ENCODE measurements at regions not wholly inside any gene's neighbourhood (a gene's known extent, or its start where the extent isn't known, plus 50 kb on each side); places are given as distances from the start of the nearest gene placed in this dataset.
"Not testable (repeated sequence)": the region's sequence is repeated elsewhere in the genome, so short reads cannot be mapped to it uniquely, and the experiment has no call there.

DNA sequence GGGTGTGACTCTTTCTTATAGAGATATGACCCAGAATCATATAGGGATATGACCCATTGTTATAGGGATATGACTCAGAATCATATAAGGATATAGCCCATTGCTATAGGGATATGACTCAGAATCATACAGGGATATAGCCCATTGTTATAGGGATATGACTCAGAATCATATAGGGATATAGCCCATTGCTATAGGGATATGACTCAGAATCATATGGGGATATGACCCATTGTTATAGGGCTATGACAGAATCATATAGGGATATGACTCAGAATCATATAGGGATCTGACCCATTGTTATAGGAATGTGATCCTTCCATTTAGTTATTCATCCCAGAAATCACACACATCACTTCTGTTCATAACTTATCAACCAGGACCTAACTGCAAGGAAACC is 312.2 kb upstream of the ADARB2 start:
- no peak for DNase-seq

DNA sequence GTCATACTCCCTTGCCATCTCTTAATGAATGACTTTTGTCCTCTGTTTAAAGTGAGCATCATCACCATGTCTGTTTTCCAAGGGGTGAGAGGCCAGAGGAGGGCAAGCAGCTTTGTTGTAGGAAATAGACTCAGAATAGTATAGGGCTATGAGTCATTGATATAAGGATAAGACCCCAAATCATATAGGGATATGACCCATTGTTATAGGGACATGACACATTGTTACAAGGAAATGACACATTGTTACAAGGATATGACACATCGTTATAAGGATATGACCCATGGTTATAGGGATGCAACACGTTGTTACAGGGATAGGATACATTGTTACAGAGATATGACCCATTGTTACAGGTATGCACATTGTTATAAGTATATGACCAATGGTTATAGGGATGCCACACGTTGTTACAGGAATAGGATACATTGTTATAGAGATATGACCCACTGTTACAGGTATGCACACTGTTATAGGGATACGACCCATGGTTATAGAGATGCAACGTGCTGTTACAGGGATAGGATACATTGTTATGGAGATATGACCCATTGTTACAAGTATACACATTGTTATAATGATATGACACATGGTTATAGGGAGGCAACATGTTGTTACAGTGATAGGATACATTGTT is 311.1 kb upstream of the ADARB2 start:
- no peak for DNase-seq

DNA sequence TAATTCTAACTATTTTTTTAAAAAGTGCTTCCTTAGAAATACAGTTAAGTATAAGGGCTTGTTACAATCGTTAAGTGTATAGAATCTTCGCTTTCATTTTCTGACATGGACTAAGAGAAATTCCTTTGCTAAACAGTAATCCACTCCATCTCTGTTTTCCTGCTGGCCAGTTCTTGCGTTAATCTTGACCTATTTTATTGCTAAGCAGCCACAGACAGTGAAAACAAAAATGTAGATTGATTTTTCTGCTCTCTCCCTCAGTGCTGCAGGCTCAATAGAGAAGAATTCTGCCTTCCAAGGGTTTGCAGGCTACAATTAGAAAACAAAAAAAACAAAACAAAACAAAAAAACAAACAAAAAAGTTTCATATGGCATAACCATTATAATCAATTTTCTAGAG is 310.4 kb upstream of the ADARB2 start:
- DNase-seq: no peak

DNA sequence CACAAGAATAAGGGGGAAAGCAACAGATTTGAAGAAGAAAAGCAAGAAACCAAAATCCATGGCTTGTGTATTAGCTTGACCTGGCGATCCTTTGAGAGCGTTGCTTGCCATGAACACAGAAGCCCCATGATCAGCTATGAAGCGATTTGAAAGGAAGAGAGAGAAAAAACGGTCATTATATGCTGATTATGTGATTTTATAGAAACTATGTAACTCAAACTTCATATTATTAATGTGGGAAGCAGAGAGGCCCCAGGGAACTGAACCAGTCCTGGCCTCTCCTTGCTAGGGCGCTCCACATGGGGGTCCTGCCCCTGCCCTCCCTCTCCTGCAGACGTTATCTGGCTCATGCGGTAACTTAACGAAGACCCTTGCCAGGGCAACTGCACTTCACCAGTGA is 306.1 kb upstream of the ADARB2 start:
- DNase-seq: no peak

DNA sequence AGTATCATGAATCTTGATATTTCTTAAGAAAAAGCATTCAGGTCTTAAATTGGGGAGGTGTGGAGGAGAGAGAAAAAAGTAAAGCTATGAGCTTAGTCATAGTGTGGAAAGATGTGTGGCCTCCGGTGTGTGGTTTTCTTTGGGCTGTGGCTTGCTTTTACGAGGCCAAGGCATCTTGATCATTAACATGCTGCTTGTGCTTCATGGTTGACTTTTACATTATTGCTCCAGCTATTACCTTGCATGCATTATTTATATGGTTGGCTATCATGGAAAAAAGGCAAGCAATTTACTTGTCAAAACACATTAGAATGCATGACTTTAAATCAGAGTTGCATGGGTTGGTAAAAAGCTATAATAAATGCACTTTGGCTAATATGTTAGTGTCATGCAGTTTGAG is 300.7 kb upstream of the ADARB2 start:
- no peak for DNase-seq

- no peak for DNase-seq
These were observed 299.9 kb upstream of the ADARB2 start for GRCh38 chr10:2037246-2037645.

- no peak for DNase-seq
These were observed 298.9 kb upstream of the ADARB2 start for GRCh38 chr10:2036209-2036608.

GRCh38 chr10:2030046-2030445 is 292.7 kb upstream of the ADARB2 start:
- DNase-seq: no peak

- DNase-seq: no peak
These were observed 289.6 kb upstream of the ADARB2 start for GRCh38 chr10:2026936-2027335.

DNA sequence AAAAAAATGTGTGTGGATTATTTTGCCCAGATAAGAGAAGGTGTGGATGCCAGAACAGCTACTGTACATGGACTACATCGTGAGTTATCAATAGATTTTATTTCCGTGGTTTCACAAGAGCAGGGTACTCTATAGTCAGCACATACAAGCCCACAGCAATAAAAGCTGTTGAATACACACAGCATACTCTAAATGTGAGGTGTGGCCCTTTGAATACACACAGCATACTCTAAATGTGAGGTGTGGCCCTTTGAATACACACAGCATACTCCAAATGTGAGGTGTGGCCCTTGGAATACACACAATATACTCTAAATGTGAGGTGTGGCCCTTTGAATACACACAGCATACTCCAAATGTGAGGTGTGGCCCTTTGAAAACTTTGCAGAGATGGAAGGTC is 287.4 kb upstream of the ADARB2 start:
- DNase-seq: not testable (repeated sequence)

- no peak for DNase-seq
These were observed 286.4 kb upstream of the ADARB2 start for GRCh38 chr10:2023687-2024086.

DNA sequence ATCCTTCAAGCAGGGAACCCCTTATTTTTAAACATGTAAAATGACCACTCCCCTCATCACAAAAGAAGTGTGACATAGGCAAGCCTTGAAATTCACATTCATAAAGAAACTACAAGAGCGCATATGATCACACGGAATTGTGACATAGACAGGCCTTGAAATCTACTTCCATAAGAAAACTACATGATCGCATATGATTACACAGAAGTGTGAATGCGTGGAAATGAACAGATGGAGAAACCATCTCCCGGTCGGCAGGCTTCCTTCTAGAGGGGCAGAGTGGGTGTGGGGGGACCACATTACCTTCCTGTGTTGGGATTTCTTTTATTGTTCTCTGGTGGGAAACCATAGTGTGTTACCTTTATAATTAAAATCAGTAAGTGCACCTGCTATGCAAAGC is 285.1 kb upstream of the ADARB2 start:
- DNase-seq: no peak

- no peak for DNase-seq
These were observed 283.5 kb upstream of the ADARB2 start for GRCh38 chr10:2020836-2021235.

- no peak for DNase-seq
These were observed 282.5 kb upstream of the ADARB2 start for GRCh38 chr10:2019803-2020202.

GRCh38 chr10:2019281-2019680 is 282.0 kb upstream of the ADARB2 start:
- DNase-seq: no peak

- no peak for DNase-seq
These were observed 277.2 kb upstream of the ADARB2 start for GRCh38 chr10:2014541-2014940.

DNA sequence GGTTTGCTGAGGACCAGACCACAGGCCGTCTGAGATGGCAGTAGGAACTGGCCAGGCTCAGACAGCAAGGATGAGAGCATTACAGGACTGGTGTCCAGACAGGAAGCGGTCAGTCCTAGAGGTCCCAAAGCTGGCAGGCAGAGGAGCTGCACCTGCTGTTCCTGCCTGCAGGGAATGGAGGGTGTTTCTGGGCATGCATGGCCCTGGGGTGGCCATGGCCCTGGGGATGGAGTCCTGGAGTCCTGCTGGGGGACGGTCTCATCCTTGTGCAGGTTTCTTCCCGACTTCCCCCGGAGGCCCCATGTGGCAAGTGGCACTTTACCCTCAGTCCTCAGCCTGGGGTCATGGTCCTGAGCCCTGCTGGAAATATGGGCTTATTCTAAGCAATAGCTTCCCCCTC is 274.9 kb upstream of the ADARB2 start:
- DNase-seq: no peak

- DNase-seq: no peak
These were observed 273.9 kb upstream of the ADARB2 start for GRCh38 chr10:2011106-2011716.

DNA sequence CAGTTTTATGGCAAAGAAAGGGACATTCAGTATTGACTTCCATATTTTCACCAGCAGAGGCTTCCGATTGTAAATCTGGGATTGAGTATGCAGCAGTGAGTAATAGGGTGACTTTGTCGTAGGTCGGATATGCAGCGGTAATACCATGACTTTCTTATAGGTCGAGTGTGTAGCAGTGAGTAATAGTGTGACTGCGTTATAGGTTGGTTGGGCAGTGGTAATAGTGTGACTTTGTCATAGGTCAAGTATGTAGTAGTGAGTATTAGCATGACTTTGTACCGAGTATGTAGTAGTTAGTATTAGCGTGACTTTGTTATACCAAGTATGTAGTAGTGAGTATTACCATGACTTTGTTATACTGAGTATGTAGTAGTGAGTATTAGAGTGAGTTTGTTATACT is 268.2 kb upstream of the ADARB2 start:
- no peak for DNase-seq

- no peak for DNase-seq
These were observed 255.6 kb upstream of the ADARB2 start for GRCh38 chr10:1992930-1993329.

DNA sequence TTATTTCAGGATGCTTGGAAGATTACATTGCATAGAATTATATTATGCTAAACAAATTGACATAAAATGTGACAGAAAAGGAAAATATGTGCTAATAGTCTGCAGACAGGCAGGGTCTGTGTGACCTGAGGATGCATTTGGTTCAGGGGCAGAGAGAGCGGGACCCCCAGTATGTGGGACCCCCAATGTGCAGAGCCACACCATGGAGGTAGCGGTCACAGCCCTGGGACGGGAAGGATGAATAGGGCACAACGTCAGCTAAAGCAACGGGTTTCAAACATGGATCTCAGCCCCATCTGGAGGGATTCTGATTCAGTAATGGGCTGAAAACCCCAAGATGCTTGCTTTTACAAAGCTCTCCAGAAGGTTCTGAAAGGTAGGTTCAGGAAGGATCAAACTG is 251.8 kb upstream of the ADARB2 start:
- no peak for DNase-seq

- no peak for DNase-seq
These were observed 244.7 kb upstream of the ADARB2 start for GRCh38 chr10:1981976-1982375.

- DNase-seq: no peak
These were observed 243.1 kb upstream of the ADARB2 start for GRCh38 chr10:1980459-1980858.

DNA sequence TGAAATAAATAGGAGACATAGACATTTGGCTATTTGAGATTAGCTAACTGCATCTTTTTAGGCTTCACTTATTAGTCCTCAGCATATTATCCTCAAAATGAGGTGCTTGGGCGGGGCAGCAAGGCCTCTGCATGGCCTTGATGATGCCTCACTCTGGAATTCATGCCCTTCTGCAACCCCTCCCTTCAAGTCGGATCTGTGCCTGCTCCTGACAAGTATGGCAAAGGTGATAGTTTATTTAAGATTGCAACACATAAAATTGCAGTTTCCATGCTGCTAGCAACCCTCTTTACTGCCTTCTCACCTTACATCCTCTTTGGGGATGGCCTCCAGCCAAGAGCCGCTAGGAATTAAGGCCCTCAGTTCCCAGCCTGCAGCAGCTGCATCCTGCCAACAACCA is 241.3 kb upstream of the ADARB2 start:
- DNase-seq: no peak

DNA sequence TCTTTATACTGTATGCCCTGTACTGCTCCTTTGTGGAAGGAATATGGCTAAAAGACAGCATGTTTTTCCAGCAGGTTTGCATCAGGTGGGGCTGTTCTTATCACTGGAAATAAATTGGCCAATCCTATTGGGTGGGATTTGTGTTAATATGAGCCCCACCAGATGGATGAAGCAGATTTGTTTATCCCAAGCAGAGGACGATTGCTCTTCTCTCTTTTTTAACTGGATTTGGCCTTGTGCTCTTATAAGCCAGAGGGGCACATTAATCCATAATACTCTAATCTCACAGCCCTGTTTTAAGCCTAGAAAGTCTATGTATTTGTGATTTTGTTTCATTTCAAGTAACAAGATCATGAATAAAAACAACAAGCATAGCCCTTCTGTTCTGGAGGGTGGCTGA is 240.1 kb upstream of the ADARB2 start:
- no peak for DNase-seq

Data from activated T-cell treated with anti-CD3 and anti-CD28 coated beads for 4 hours (primary cell).